Stimulated activated CD4-positive, alpha-beta T cell treated with anti-CD3 and anti-CD28 coated beads, Interleukin-15, amount 100 ng/mL, for 24 hours (primary cell): ENCODE measurements at regions not wholly inside any gene's neighbourhood (a gene's known extent, or its start where the extent isn't known, plus 50 kb on each side); places are given as distances from the start of the nearest gene placed in this dataset.
"Not testable (repeated sequence)": the region's sequence is repeated elsewhere in the genome, so short reads cannot be mapped to it uniquely, and the experiment has no call there.

ENCODE experiments used
- DNase-seq: peaks from one replicate; pipeline ENCODE4 v3.0.0-alpha.2; 2020

- DNase-seq, result no peak
These were observed 292.9 kb downstream of the THBS2 start for GRCh38 chr6:168960551-168961263.

- no peak for DNase-seq
These were observed 293.9 kb downstream of the THBS2 start for GRCh38 chr6:168959696-168960095.

DNA sequence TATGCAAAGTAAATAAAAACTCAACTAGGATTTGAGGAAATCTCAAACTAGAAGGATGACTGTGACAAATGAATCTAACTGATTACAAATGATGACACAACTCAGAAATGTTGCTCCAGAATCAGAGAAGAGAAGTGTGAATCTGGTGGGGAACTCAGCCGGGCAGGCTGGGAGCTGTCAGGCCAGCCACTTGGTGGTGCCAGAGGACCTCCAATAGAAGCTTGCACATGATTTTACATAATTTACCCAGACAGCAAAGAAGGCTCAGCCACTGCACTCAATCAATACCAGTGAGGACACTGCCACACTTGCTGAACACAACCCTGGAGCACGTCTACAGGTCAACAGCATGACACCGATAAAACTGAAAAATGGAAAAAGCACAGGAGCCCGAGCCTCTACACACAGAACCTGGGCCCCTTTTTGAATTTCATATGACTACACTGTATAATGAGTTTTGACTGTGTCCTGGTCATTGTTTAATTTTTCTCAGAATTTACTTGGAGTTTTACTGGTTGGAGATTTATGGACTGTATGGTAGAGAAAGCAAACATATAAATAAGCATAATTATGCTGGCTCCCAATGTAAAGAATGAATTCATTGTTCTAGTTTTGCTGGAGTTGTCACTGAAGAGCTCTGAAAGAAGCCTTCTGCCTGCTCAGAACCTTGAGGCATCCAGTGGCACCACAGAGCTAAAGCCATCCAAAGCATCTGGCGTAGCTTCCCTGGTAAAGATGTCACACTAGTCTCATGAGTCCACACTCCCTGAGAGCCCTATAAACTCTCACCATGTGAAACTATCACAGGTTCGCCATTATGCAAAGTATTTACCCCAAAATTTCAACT is 296.5 kb downstream of the THBS2 start:
- peak; percentile 56 for DNase-seq

DNA sequence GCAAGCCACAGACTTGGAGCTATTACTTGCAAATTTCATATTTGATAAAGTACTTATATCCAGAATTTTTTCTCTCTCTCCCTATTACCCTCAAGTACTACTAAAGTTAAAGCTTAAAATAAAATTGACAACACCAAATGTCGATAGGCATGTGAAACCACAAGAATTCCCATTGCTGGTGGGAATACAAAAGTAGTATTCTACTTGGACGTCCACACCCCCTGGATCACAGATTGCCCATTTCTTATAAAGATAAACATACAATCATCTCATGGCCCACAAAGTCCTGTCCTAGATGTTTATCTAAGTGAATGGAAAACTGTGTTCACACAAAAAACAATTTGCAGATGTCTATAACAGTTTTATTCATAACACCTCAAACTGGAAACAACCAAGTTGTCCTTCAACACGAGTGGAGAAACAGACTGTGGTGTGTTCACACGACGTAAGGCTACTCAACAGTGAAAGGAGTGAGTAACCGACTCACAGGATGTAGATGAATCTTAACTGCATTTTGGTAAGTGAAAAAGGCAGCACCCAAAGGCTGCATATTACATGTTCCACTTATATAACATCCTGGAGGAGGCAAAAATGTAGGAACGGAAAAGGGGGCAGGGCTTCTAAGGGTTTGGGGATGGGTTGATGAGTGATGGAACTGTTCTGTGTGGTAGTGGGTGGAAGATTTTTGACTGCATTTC is 297.4 kb downstream of the THBS2 start:
- no peak for DNase-seq

- DNase-seq, result no peak
These were observed 300.2 kb downstream of the THBS2 start for GRCh38 chr6:168953461-168953860.

DNA sequence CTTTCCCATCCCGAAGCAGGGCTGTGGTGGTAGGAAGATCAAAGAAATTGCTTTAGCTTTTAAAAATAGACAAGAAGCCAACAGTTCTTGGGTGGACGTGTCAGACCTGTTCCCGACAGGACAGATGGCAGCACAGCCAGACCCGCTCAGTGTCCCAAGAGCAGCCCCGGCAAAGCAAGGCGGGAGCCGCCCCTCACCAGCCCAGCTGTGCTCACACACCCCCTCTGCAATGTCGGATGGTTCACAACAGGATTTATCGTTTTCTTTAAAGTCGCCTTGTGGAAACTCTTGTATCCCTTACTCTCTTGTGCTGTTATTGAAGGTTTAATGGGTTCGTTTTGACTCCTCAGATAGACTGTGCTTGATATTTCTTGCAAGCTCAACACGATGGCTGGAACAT is 302.4 kb downstream of the THBS2 start:
- no peak for DNase-seq

GRCh38 chr6:168950858-168951214 is 302.8 kb downstream of the THBS2 start:
- no peak for DNase-seq

DNA sequence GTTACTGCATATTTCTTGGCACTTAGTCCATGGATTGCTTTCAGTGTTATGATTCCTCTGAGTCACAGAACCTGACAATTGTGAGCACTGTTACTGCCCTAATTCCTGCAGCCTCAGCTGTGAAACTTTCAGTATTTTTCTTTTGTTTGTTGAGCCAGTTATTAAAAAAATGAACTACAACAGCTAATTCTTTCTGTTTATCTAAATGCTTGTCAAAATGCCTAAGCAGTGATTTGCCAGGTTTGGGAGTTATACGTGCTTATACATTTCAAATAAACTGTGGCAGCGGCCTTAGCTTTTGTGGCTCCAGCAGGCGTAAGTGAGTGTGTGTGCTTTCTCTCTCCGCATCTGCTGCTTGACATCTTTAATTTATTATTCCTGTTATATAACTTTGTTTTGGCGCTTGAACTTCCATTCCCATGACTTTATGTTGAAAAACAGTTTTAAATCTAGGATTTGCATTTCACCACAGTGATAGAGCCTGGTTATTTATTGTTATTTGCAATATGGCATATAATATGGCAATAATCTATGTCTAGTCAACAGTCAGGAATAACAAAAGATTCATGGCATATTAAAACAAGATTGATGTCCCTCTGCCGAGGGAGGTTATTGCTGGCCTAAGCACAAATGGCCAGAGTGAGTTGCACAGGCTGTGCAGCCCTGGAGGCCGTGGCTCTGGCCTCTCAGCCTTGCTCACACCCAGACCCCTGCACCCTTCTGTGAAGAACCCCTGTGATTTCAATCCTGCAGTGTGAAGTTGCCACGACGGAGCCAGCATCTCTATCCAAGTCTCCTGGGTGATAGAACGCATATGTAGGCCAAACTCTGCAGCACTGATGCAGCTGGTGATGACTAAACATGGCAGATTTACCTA is 303.4 kb downstream of the THBS2 start:
- DNase-seq, result no peak

DNA sequence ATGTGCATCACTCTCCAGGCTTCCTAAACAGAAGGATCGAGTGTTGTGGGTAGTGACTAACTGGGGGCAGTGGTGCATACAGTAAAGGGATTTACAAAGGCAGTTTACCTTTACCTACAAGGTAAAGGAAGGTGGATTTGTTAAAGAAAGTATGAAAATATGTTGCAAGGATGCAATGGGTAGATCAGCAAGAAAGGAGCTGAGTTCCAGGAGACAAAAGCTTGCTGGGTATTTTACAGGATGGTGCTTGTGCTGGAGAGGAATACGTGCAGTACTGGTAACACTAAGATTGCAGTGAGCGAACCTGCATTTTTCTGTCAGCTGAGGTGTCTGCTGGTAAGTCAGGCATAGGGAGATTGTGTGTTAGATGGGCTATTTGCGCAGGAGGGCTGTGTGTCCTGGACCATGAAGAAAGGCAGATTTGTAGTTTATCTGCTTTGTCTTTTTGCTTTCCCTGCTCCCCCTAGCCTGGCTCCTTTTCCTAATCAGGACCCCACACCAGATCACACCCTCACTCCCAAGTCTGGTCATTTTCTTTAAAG is 304.6 kb downstream of the THBS2 start:
- DNase-seq, result no peak

GRCh38 chr6:168948002-168948401 is 305.6 kb downstream of the THBS2 start:
- DNase-seq, result no peak

GRCh38 chr6:168943231-168943905 is 310.3 kb downstream of the THBS2 start:
- DNase-seq, result no peak

DNA sequence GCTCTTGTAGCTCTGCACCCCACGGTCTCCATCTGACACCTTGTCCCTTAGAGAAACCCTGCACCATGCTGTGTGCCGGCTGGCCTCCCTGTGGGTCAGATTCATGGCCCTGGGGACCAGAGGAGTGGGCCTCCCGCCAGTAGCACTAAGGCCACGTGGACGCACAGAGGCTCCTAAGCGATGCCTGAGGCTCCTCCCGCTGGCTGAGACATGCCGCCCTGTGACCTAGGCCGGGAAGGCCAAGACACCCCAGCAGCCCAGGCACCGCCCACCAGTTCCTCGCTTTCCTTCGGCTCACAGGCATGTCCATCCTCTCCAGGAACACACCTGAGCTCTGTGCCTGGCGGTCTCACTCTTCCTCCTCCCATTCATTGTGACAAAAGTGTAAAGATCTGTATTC is 311.0 kb downstream of the THBS2 start:
- DNase-seq, result no peak

DNA sequence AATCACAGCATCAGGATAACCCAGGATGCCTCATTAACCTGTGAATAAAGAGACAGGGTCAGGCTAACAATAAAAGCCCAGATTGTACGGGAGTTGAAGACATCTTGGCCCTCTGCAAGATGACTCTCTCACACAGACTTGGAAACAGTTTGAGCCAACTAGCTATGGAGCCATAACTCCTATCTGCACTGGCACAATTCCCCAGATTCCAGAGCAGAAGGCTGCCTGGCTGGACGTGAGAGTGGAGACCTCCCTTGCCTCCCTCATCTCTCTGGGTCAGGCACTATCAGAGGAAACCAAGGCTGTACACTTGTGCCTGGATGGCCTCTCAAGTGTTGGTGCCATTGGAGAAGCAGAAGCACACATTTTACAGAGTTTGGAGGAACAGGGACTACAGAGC is 312.6 kb downstream of the THBS2 start:
- DNase-seq, result no peak

- no peak for DNase-seq
These were observed 313.9 kb downstream of the THBS2 start for GRCh38 chr6:168939796-168940195.

DNA sequence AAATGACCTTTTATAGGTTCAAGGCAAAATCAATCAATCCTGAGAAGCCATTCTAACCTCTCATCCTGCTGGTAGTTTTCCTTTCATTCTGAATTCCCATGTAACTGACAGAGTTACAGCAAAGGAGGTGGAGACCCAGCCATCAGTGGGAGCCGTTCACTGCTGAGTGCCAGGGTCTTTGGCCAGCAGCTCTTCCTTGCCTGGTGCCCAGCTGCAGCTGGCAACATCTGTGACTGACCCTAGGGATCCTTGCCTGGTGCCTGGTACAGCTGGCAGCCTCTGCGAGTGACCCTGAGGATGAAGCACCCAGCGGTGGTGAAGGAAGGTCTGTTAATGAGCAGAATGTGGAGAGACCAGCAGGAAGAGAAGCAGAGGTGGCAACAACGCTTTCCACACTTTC is 314.6 kb downstream of the THBS2 start:
- DNase-seq, result no peak

DNA sequence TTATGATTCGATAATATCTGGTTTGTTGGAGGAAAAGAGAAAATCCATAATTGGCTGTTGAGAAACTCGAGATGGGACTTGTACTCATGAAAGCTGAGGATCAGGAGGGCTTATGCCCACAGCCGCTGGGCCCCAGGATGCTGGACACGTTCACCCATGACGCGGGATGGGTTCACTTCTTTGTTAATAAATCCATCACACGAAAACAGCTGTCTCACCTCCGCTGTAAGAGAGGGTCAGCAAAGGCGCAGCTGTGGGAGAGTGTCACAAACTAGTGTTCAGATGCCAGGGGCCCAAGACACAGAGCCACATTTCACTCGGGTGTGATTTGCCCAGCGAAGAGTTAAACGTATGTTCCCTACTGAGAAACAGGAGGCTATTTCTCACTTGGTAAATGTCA is 315.1 kb downstream of the THBS2 start:
- DNase-seq, result no peak

DNA sequence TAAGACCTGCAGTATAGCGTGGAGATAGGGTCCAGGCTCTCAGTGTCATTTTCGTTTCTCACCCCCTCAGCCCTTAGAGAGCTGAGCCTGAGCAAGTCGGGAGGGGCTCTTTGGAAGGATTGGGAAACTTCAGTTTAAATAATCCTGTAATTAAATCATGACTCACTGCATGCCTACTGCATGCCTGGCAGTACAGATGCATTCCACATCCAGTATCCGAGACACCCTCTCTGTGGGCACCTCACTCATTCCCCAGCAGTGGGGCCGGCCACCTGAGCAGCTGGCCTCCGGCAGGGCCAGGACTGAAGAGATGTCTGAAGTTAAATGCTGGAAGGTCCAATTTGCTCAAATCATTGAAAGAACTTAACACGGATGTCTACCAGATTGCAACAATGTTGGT is 316.6 kb downstream of the THBS2 start:
- DNase-seq, result no peak

GRCh38 chr6:168935628-168936010 is 318.0 kb downstream of the THBS2 start:
- DNase-seq, result no peak

DNA sequence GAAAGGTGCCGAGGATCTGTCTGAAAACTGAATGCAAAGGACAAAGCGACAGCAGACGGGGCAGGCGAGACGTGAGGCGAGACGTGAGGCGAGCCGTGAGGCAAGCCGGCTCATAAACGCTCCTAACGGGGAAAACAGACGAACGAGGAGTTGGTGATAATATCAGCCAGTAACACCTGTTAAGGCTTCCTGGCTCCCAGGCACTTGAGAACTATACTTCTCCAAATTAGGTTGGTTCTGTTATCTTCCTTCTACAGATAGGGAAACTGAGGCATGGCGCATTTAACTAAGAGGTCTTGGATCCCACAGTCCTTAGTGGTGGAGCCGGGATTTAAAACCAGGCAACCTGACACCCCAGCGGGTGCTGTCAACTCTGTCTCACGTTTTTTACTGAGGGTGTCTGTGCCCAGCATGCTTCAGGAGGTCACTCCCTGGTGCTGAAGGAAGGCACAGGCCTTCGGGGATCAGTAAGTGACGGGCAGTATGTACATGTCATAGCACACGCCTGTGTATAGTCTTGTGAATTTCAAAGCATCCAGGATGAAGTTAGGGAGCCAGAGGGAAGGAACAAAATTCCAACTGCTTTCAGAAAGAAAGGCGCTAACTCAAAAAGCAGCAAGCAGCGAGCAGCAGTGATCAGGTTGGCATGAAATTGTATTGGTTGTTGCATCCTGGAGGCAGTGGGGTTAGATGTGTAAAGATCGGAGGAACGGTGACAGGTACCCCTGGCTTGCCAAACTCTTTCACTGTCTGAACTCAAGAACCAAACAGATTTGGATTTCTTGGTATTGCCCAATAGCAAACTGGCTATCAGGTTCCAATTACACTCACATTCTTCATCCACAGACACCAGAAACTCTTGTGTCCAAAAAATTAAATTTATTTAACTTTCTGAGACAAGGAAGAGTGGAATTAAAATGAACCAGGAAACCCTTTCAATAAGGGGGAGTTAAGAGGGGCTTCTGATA is 318.7 kb downstream of the THBS2 start:
- no peak for DNase-seq

GRCh38 chr6:168932171-168932570 is 321.5 kb downstream of the THBS2 start:
- DNase-seq, result not testable (repeated sequence)

GRCh38 chr6:168931072-168931471 is 322.6 kb downstream of the THBS2 start:
- DNase-seq, result not testable (repeated sequence)
